ENCODE measurements at regions not wholly inside any gene's neighbourhood (a gene's known extent, or its start where the extent isn't known, plus 50 kb on each side); places are given as distances from the start of the nearest gene placed in this dataset.

GRCh38 chrX:45824471-45824870 is 623.8 kb upstream of the DIPK2B start:
- peak; percentile 80 for TF ChIP-seq CTCF (conservative IDR thresholded peaks at IDR 0.05; ENCODE audit: low read depth, low read length)
- peak; percentile 78 for DNase-seq (ENCODE audit: low read depth)
- H3K4me3 ChIP-seq (ENCODE audit: low read length) = no peak overlapping the region

- no peak for TF ChIP-seq CTCF (conservative IDR thresholded peaks at IDR 0.05; ENCODE audit: low read depth, low read length)
- H3K4me3 ChIP-seq (ENCODE audit: low read length) = no peak overlapping the region
- DNase-seq (ENCODE audit: low read depth) = no peak
Observed at GRCh38 chrX:45823536-45823935, 622.9 kb upstream of the DIPK2B start.

GRCh38 chrX:45822124-45822523 is 621.4 kb upstream of the DIPK2B start:
- DNase-seq (ENCODE audit: low read depth) = no peak
- H3K4me3 ChIP-seq (ENCODE audit: low read length) = no peak overlapping the region
- no peak for TF ChIP-seq CTCF (conservative IDR thresholded peaks at IDR 0.05; ENCODE audit: low read depth, low read length)

GRCh38 chrX:45818913-45819312 is 618.2 kb upstream of the DIPK2B start:
- no peak overlapping the region for H3K4me3 ChIP-seq (ENCODE audit: low read length)
- no peak for DNase-seq (ENCODE audit: low read depth)
- TF ChIP-seq CTCF (conservative IDR thresholded peaks at IDR 0.05; ENCODE audit: low read depth, low read length) = no peak

GRCh38 chrX:45815441-45815840 is 614.8 kb upstream of the DIPK2B start:
- no peak for DNase-seq (ENCODE audit: low read depth)
- TF ChIP-seq CTCF (conservative IDR thresholded peaks at IDR 0.05; ENCODE audit: low read depth, low read length) = no peak
- no peak overlapping the region for H3K4me3 ChIP-seq (ENCODE audit: low read length)

- no peak overlapping the region for H3K4me3 ChIP-seq (ENCODE audit: low read length)
- TF ChIP-seq CTCF (conservative IDR thresholded peaks at IDR 0.05; ENCODE audit: low read depth, low read length) = no peak
- DNase-seq (ENCODE audit: low read depth) = no peak
Observed at GRCh38 chrX:45811326-45811725, 610.6 kb upstream of the DIPK2B start.

GRCh38 chrX:45807572-45808425 is 607.1 kb upstream of the DIPK2B start:
- peak; percentile 72 for DNase-seq (ENCODE audit: low read depth)
- no peak for TF ChIP-seq CTCF (conservative IDR thresholded peaks at IDR 0.05; ENCODE audit: low read depth, low read length)
- peak overlapping the region; percentile 20 for H3K4me3 ChIP-seq (ENCODE audit: low read length)
